ENCODE measurements at regions not wholly inside any gene's neighbourhood (a gene's known extent, or its start where the extent isn't known, plus 50 kb on each side); places are given as distances from the start of the nearest gene placed in this dataset.
A peak's percentile ranks its signal among the peaks of the same experiment; 100 is the strongest.

DNA sequence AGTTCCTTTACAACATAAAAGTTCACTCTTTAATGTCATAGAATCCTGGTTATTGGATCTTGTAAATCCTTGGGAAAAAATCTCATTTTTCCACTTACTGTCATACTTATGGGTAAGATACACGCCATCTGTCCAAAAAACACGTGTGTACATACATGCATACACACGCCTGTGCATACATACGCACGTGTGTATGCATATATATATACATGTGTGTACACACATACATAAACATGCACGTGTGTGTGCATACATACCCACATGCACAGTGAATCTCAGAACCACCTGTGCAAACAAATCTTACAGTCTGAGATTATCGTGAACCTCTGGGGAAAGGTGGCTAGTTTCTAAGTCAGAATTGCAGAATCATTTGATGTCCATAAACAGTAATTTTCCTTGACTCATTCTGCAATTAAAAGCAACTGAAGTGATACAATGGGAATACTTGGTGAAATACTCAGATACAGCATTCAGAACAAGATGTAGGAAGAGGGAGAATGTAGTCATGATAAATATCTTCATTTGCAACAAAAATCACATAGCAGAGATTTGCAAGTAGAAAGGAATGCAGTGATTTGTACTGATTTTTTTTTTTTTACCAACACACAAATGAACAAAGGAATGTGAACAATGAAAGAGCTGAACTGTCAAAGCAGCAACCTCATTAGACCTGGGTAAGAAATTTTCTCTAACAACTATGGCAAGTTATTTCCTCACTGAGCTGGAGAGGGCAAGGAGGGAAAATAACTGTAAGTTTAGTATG is 160.6 kb upstream of the POU1F1 start:
- Histone ChIP-seq H3K36me3 (ENCODE audit: control insufficient read depth in 2 of 2, extremely low read depth in 1 of 2, insufficient read depth in 2 of 2, low read length in 2 of 2) (no peaks in the 10 kb centered on the region), H3K4me1 (ENCODE audit: control insufficient read depth, extremely low read depth, insufficient read depth, low read length) (no peaks in the 10 kb centered on the region), H4K20me1 (replicated peaks; ENCODE audit: control insufficient read depth, extremely low read depth, insufficient read depth, low read length) (no peaks in the 10 kb centered on the region), H3K9me3 (replicated peaks; ENCODE audit: control insufficient read depth, insufficient read depth, low read length) (no peaks in the 10 kb centered on the region), H3K27ac (ENCODE audit: insufficient read depth, low read depth, low read length) (no peak overlapping the region), H2AFZ (ENCODE audit: low read depth, low read length) (no peak overlapping the region), H3K9ac (replicated peaks; ENCODE audit: extremely low read depth, insufficient read depth, low read length) (no peak overlapping the region), H3K27me3 (ENCODE audit: control insufficient read depth in 2 of 2, insufficient read depth in 2 of 2, low read length in 2 of 2) (no peaks in the 10 kb centered on the region), H3K4me3 (replicated peaks in 1 of 3; ENCODE audit: insufficient read depth in 1 of 3, low read depth in 1 of 3, low read length in 3 of 3) (no peak overlapping the region), H3K4me2 (ENCODE audit: insufficient read depth, low read length) (no peak overlapping the region), H3K79me2 (ENCODE audit: control insufficient read depth, insufficient read depth, low read length) (no peaks in the 10 kb centered on the region), H3K9me1 (replicated peaks; ENCODE audit: control insufficient read depth, extremely low read depth, insufficient read depth, low read length) (no peaks in the 10 kb centered on the region)
- CTCF ChIA-PET: interaction anchor here (0.6 kb wide), 1 partner anchor 86 kb away, joined by 3 read pairs; no protein-coding TSS in a partner anchor
- no TSS peak for BruUV-seq (replicated peaks)
- no peak for TF ChIP-seq FOS (IDR thresholded peaks at IDR 0.05; ENCODE audit: borderline replicate concordance, insufficient read depth, low read length)
- no peak for TF ChIP-seq POLR2A (IDR thresholded peaks at IDR 0.05; ENCODE audit: low read depth, low read length)
- TF ChIP-seq, protein P1, sequence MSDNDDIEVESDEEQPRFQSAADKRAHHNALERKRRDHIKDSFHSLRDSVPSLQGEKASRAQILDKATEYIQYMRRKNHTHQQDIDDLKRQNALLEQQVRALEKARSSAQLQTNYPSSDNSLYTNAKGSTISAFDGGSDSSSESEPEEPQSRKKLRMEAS (IDR thresholded peaks at IDR 0.05; ENCODE audit: insufficient read depth, insufficient read length): no peak
- TF ChIP-seq JUN (IDR thresholded peaks at IDR 0.05; ENCODE audit: borderline replicate concordance, insufficient read depth, insufficient read length, low read depth): no peak
- TF ChIP-seq, protein P2, sequence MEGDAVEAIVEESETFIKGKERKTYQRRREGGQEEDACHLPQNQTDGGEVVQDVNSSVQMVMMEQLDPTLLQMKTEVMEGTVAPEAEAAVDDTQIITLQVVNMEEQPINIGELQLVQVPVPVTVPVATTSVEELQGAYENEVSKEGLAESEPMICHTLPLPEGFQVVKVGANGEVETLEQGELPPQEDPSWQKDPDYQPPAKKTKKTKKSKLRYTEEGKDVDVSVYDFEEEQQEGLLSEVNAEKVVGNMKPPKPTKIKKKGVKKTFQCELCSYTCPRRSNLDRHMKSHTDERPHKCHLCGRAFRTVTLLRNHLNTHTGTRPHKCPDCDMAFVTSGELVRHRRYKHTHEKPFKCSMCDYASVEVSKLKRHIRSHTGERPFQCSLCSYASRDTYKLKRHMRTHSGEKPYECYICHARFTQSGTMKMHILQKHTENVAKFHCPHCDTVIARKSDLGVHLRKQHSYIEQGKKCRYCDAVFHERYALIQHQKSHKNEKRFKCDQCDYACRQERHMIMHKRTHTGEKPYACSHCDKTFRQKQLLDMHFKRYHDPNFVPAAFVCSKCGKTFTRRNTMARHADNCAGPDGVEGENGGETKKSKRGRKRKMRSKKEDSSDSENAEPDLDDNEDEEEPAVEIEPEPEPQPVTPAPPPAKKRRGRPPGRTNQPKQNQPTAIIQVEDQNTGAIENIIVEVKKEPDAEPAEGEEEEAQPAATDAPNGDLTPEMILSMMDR (IDR thresholded peaks at IDR 0.05; ENCODE audit: extremely low read depth in 1 of 2, insufficient read depth in 1 of 2, low read depth in 1 of 2, low read length in 2 of 2): no peak
- TF ChIP-seq EZH2 (IDR thresholded peaks at IDR 0.05; ENCODE audit: borderline replicate concordance, low read depth, low read length, severe bottlenecking): no peak
- TF ChIP-seq POLR2AphosphoS5 (IDR thresholded peaks at IDR 0.05; ENCODE audit: insufficient read depth, low read depth, low read length): no peak
- TF ChIP-seq MYC (IDR thresholded peaks at IDR 0.05; ENCODE audit: low read depth, low read length): no peak
- no peak for TF ChIP-seq GATA2 (IDR thresholded peaks at IDR 0.05; ENCODE audit: insufficient read depth, insufficient read length, low read depth, low read length)
- DNase-seq (ENCODE audit: low read depth, low spot score) (peak; percentile 30), FAIRE-seq (no peak)
- POLR2A ChIA-PET: no interaction called here
- intact Hi-C loops (cut with micrococcal nuclease): no loop called here
- dilution Hi-C loops (cut with MboI; ENCODE audit: extremely low pct_ligation_motif_present, low sequenced_read_pairs): no loop called here
